GM19328 (cell line): ENCODE measurements at regions not wholly inside any gene's neighbourhood (a gene's known extent, or its start where the extent isn't known, plus 50 kb on each side); places are given as distances from the start of the nearest gene placed in this dataset.

Source experiments
- ATAC-seq: cut with Tn5 transposase; IDR thresholded peaks from one replicate; pipeline ENCODE4 v1.9.1; 2021; ENCODE audit warnings: mild to moderate bottlenecking, moderate library complexity; ENCODE audit not compliant: unreplicated experiment

DNA sequence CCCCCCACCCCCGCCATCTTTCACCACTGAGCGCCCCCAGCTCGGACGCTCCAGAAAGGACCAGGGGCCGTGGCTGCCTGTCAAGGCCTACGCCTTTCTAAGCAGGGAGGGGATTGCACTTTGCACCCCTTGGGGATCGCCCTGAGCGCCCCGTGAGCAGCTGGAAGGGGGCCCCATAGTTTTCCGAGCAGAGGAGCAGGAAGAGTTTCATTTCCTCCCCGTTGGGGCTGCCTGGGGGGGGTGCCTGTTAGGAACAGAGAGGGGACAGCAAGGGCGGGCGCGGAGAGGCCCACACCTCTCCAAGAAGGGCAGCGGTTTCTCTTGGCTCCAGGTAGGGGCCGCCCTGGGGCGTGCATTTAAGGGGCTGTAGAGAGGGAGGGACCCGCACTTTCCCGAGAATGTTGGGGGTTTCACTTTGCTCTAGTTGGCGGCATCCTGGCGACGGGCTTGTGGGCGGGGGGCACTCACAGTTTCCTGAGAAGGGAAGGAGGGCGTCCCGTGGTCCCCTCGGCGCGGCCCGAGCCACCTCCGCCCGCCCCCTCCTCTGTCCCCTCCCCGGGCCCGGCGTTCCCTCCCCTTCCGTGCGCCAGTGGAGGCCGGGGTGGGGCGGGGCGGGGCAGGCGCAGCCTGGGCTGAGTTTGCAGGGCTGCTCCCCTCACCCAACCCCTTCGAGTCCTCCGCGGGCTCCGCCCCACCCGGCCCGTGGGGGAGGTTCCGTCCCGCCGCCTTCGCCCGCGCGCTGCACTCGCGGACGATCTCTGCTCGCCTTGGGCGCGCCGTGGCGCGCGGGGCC is 82.3 kb upstream of the CD99 start:
- ATAC-seq, result peak; percentile 91

DNA sequence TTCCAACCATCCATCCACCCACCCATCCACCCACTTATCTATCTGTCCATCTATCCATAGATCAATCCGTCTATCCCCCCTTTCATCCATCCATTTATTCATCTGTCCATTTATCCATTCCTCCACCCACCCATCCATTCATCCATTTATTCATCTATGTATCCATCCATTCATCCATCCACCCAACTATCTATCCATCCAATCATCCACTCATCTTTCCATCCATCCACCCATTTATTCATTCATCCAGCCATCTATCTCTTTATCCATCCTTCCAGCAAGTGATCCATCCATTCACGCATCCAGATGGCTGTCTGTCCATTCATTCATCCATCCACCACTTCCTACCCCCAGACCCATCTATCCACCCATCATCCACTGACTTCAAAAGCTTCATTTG is 84.0 kb upstream of the CD99 start:
- no peak for ATAC-seq

GRCh38 chrX:2600564-2600963 is 90.5 kb upstream of the CD99 start:
- ATAC-seq, result no peak

DNA sequence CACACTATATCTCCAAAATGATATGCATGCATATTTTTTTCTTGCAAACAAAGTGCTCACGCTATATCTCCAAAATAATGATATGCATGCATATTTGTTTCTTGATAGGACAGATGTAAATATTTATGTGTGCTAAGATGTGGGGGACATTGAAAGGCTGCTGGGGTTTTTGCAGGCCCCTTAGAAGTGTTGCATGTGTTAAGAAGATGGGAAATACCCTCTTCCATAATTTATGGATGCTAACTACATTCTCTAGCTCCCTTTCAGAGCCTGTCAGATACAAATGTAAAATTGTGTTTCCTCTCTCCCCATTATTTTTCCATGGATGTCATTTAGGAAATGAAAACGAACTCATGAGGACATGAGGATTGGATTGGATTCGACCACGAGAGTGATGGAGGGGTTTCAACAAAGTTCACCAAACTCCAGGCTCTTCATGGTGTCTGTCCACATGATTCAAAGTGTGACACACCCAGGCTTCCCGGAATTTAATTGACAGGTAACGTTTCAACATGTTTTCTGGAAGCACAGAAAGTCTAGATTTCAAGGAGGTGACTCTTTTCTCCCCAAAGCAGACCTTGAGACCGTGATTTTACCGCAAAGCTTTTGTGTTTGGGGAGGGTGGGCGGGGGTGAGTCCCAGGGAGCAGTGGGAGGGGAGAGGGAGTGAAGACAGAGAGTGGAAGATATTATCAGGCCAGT is 94.4 kb upstream of the CD99 start:
- no peak for ATAC-seq

- ATAC-seq, result no peak
These were observed 95.0 kb upstream of the CD99 start for GRCh38 chrX:2596045-2596444.

DNA sequence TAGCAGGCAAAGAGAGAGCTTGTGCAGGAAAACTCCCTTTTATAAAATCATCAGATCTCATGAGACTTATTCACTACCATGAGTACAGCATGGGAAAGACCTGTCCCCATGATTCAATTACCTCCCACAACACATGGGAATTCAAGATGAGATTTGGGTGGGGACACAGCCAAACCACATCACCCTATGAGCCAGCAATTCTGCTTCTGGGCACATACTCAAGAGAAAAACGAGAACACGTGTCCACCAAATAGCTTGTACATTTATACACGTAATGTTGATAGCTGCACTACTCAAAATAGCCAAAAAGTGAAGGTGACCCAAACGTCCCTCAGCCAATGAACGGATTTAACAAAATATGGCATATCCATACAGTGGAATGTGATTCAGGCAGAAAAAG is 94.5 kb upstream of the DHRSX start:
- ATAC-seq, result no peak

DNA sequence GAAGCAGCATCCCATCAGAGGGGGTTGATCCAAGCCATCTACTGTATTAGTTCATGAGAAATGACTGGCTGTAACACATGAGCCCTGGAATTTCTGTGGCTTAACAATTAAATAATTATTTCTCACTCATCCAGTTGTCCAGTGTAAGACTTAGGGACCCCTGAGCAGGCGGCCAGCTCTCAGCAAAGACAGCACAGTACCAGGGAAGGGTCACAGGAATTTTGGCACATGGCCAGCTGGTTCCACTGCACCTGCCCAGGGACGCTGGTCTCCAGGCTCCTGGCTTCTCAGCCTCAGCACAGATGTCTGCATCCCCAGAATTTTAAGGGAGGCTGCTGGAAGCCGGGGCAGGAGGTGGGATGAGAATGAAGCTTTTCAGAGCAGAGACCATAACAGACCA is 93.7 kb upstream of the DHRSX start:
- no peak for ATAC-seq

DNA sequence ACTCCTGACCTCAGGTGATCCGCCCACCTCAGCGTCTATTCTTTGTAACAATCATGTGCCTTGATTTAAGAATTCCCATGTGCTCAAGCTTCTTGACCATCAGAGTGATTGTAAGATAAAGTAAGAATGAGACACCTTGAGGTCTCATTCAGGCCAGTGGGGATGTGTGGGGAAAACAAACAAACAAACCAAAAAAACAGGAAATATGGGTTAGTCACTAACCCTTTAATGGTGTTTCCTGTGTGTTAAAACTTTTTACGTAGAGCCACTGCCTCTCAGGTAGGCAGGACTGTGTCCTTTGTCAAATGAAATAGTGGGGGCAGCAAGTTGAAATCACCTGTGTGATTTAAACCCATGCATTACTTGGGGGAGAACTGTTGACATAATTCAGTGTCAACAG is 91.5 kb upstream of the DHRSX start:
- ATAC-seq, result no peak

- no peak for ATAC-seq
These were observed 88.6 kb upstream of the DHRSX start for GRCh38 chrX:2589186-2590020.

DNA sequence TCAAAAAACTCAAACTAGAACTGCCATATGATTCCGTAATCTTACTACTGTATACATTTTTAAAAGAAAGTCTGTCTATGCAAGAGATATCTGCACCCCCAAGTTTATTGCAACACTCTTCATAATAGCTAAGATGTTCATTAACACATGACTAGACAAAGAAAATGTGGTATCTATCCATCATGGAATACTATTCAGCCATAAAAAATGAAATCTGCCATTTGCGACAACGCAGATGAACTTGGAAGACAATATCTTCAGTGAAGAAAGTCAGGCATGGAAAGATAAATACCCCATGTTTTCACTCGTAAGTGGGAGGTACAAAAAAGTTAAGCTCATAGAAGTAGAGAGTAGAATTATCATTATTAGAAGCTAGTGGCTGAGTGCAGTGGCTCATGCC is 87.3 kb upstream of the DHRSX start:
- no peak for ATAC-seq

GRCh38 chrX:2587146-2587545 is 86.4 kb upstream of the DHRSX start:
- ATAC-seq, result no peak

DNA sequence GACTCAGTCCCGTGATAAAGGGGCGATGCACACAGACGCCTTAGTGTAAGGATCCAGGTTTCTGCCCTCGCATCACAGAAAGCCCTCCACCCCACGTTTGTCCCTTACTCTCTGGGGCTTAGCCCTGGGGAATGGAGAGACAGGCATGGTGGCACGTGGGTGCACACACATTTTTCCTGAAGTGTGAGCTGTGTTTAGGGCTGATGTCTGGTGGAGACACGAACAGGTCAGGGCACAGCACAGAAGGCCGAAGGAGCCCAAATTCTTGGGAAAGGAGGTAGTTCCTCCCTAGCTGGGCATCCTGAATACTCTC is 84.3 kb upstream of the DHRSX start:
- no peak for ATAC-seq

DNA sequence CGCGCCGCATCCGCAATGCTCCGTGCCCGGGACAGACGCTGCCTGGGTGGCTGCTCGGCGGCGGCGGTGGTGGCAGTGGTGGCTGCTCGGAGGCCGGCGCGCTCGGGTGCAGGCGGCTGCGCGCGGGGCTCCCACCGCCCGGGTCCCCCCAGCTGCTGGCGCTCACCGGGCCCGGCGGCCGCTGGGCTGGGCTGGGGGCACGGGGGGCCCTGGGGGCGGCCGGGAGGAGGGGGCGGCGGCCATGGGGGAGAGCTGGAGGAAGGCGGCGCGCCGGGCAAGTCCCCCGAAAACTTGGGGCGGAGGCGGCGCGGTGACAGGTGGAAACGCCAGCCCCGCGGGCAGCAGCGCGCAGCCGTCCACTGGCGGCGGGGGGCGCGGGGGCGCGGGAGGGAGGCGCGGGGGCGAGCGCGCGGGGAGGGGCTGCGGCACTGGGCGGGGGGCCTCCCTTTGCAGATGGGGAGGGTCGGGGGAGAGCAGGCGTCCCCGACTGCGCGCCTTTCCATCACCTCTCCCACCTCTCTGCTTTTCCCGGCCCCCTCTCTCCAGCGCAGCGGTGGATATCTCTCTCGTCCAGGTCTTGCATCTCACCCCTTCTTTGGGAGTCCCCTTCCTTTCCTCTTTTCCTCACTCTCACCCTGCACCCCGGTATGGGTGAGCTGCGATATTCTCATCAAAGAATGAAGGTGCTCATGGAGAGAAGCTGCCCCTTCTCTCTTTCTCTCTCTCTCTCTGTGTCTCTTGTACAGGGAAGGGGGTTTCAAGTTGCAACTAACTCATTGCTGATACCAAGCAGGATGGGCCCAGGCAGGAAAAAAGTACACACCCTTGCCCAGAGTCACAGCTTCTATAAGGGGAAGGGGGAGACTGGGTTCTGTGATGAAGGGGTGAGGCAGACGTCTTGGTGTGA is 83.7 kb upstream of the DHRSX start:
- ATAC-seq, result no peak

DNA sequence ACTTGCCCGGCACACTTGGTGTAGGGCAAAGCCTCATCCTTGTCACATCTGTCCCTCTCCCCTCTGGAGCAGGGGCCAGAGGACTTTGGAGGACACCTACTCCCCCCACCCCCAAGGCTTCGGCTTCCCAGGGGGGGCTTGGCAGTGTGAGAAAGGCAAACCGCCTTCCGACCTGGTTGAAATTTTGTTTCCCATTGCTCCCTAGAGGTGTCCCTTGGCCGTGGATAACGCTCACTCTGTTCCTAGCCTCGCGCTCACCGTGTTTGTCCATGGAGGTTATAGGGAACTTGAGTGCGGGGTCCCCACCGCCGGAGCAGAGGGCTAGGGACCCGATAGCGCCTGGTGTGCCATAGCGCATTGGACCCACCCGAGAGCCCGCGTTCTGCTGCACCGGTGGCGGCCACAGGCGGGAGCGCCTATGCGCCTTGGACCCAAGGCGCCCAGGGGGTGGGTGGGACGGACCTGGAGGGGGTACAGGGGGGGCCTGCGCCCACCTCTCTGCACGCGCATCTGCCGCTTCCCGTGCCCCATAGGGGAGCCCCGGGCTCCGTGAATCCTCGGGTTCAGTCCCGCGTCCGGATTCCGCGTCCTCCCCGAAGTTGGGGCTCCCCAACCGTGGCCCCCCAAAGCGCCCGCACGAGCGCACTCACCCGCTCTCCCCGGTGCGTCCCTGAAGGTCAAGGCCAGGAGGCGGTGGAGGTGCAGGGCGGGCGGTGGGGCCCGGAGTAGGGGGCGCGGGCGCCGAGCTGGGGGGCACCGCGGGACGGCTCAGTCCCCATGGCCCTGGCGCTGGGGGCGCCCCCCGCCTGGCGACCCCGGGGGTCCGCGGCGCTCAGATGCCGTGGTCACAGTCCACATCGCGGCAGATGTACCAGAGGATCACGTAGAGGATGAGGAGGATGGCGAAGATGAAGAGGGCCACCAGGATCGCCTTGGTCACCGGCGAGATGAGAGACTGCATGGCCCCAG is 82.7 kb upstream of the DHRSX start:
- ATAC-seq, result no peak

GRCh38 chrX:2582667-2583066 is 81.9 kb upstream of the DHRSX start:
- ATAC-seq, result no peak

- ATAC-seq, result no peak
These were observed 80.5 kb upstream of the DHRSX start for GRCh38 chrX:2581296-2581695.

DNA sequence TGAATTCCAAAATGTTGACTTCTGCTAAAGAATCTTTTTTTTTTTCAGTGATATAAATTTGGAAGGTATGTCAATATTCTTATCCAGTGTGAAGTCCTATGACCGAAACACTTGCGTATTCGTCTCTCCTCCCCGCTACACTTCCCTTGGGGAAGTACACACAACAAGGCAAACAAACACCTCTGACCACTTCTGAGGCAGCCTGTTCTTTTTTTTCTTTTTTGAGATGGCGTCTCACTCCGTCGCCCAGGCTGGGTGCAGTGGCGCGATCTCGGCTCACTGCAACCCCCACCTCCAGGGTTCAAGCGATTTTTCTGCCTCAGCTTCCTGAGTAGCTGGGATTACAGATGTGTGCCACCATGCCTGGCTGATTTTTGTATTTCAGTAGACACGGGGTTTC is 78.1 kb upstream of the DHRSX start:
- ATAC-seq, result no peak

DNA sequence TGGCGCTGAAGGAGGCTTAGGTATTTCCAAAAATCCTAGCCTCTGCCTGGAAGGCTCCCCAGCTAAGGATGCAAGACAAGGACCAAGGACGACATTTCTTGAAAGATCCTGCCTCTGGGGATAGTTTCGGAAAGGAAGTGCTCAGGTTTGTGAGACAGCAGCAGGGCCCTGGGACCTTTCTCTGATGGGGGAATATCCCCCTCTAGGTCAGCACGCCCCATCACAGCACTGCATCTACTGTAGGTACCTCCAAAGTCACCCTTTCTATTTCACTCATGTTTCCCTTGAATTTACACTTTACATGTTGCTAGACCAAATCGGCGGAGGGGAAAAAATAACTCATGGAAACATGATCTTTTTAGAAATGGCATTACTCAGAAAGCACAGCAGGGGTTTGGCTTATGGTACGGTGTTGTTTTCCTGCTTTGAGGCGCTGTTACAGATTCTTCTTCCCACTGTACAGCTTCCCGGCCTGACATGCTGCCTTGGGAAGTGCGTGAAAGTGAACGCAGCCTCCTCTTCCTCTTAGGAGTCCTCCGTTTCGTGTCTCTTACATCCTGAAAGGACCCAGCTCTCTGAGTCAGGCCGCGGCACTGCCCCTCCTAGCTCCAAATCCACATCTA is 77.2 kb upstream of the DHRSX start:
- no peak for ATAC-seq

DNA sequence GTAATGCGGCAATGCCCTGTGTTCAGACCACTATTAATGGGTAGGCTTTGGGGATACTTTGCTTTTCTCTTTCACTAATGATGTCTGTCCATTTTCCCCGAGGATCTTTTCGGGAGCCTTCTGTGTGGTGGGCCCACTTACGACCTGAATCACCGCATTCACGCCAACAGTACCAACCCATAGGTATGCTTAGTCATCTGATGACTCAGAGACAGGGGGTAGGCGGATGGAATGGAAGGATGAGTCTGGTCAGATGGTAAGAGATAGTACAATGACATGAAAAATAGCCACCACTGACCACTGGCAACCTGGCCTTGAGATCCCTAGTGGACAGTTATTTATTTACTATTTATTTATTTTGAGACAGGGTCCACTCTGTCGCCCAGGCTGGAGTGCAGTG is 76.0 kb upstream of the DHRSX start:
- no peak for ATAC-seq
